Hematopoietic multipotent progenitor cell treated with erythropoietin and hydrocortisone succinate and interleukin-3 and kit ligand, for 17 days (in vitro differentiated cells): ENCODE measurements at regions not wholly inside any gene's neighbourhood (a gene's known extent, or its start where the extent isn't known, plus 50 kb on each side); places are given as distances from the start of the nearest gene placed in this dataset.
"Not testable (repeated sequence)": the region's sequence is repeated elsewhere in the genome, so short reads cannot be mapped to it uniquely, and the experiment has no call there.

Experiments used
- DNase-seq: peaks from one replicate; pipeline ENCODE4 v3.0.0-alpha.2; 2015; ENCODE audit warnings: low spot score

- no peak for DNase-seq
Observed at GRCh38 chr16:88200896-88201185, 181.9 kb upstream of the ZNF469 start.

- not testable (repeated sequence) for DNase-seq
Observed at GRCh38 chr16:88201611-88202010, 181.1 kb upstream of the ZNF469 start.

GRCh38 chr16:88202207-88202745, 180.5 kb upstream of the ZNF469 start:
- no peak for DNase-seq

- not testable (repeated sequence) for DNase-seq
Observed at GRCh38 chr16:88202856-88203681, 179.7 kb upstream of the ZNF469 start.

GRCh38 chr16:88204131-88205110, 178.3 kb upstream of the ZNF469 start:
- not testable (repeated sequence) for DNase-seq

- DNase-seq, result not testable (repeated sequence)
Observed at GRCh38 chr16:88205482-88205881, 177.3 kb upstream of the ZNF469 start.

- not testable (repeated sequence) for DNase-seq
Observed at GRCh38 chr16:88206006-88206405, 176.8 kb upstream of the ZNF469 start.

- DNase-seq, result not testable (repeated sequence)
Observed at GRCh38 chr16:88206516-88206915, 176.2 kb upstream of the ZNF469 start.

GRCh38 chr16:88208112-88208511, 174.6 kb upstream of the ZNF469 start:
- DNase-seq, result no peak

- not testable (repeated sequence) for DNase-seq
Observed at GRCh38 chr16:88208776-88209175, 174.0 kb upstream of the ZNF469 start.

GRCh38 chr16:88209579-88209978, 173.2 kb upstream of the ZNF469 start:
- DNase-seq, result not testable (repeated sequence)

- not testable (repeated sequence) for DNase-seq
Observed at GRCh38 chr16:88213937-88214336, 168.8 kb upstream of the ZNF469 start.

- DNase-seq, result not testable (repeated sequence)
Observed at GRCh38 chr16:88221001-88221761, 161.6 kb upstream of the ZNF469 start.

GRCh38 chr16:88223696-88224095, 159.1 kb upstream of the ZNF469 start:
- DNase-seq, result not testable (repeated sequence)

- not testable (repeated sequence) for DNase-seq
Observed at GRCh38 chr16:88224131-88224898, 158.4 kb upstream of the ZNF469 start.

GRCh38 chr16:88225640-88226230, 157.0 kb upstream of the ZNF469 start:
- not testable (repeated sequence) for DNase-seq

GRCh38 chr16:88226302-88226701, 156.5 kb upstream of the ZNF469 start:
- not testable (repeated sequence) for DNase-seq

- DNase-seq, result not testable (repeated sequence)
Observed at GRCh38 chr16:88227026-88227721, 155.6 kb upstream of the ZNF469 start.

- not testable (repeated sequence) for DNase-seq
Observed at GRCh38 chr16:88227722-88228482, 154.9 kb upstream of the ZNF469 start.
